Hepatic stellate cell (primary cell): ENCODE measurements at regions not wholly inside any gene's neighbourhood (a gene's known extent, or its start where the extent isn't known, plus 50 kb on each side); places are given as distances from the start of the nearest gene placed in this dataset.

Source experiments
- DNase-seq: peaks from one replicate; pipeline ENCODE4 v3.0.0; 2011; ENCODE audit warnings: low spot score

DNA sequence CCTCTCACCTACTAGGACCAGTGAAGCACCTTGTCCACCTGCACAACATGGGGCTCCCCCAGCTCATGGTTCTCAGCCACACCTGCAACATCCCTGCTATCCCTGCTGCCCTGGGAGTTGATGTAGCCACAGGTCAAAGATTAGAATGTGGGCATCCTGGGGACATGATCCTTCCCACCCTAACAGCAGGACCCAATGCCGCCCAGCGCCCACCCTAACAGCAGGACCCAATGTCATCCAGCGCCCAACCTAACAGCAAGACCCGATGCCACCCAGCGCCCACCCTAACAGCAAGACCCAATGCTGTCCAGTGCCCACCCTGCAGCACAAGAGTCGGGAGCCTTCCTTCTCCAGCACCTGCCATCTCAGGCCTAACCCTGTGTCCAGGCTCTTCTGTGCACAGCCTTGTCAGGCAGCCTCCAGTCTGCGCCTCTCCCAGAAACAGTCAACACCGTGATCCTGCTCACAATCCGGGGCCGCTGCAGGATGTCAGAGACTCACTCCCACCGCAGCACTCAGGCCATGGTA, 237.3 kb upstream of the SALL3 start:
- DNase-seq: no peak

DNA sequence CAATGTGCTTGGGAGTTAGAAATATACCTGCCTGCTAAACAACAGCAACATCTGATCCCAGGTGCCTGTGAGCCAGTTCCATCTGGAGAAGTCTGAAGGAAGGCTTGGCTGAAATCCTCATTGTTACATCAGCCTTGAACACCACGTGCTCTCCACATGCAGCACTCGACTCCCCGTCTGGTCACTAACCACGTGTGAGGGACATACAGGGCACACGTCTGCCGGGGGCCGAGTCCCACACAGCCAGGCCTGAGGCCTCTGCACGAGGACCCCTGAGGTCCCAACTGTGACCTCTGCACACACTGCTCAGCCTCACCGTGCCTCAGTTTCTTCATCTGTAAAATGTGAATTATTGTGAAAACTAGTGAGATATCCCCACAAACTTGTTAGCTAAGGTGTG, 236.5 kb upstream of the SALL3 start:
- no peak for DNase-seq

DNA sequence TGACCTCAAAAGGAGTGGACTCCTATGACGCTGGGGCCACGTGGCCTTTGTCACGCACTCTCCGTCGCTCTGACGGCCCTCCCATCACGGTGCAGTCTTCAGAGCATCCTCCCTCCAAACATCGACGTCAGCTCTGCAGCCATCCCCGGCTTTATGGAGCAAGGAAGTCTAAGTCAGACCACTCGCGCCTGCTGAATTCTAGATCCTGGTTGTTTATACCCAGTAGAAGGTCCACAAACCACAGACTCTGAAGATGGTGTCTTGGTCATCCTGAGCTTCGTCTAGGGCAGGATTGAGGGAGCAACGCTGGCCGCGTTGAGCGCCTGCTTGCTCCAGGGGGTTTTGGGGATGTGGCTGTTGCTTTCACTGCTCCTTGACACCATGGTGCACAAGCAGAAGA, 228.0 kb upstream of the SALL3 start:
- no peak for DNase-seq

DNA sequence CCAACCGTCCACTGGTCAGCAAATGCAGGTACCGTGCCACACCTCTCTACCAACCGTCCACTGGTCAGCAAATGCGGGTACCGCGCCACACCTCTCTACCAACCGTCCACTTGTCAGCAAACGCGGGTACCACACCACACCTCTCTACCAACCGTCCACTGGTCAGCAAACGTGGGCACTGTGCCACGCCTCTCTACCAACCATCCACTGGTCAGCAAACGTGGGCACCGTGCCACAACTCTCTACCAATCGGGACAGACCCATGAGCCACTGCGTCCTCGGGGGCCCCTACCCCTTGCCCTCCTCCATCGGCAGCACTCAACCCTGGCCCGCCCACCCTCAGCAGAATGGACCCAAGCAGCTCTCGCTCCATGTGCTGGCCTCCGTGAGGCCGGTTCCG, 226.4 kb upstream of the SALL3 start:
- no peak for DNase-seq

DNA sequence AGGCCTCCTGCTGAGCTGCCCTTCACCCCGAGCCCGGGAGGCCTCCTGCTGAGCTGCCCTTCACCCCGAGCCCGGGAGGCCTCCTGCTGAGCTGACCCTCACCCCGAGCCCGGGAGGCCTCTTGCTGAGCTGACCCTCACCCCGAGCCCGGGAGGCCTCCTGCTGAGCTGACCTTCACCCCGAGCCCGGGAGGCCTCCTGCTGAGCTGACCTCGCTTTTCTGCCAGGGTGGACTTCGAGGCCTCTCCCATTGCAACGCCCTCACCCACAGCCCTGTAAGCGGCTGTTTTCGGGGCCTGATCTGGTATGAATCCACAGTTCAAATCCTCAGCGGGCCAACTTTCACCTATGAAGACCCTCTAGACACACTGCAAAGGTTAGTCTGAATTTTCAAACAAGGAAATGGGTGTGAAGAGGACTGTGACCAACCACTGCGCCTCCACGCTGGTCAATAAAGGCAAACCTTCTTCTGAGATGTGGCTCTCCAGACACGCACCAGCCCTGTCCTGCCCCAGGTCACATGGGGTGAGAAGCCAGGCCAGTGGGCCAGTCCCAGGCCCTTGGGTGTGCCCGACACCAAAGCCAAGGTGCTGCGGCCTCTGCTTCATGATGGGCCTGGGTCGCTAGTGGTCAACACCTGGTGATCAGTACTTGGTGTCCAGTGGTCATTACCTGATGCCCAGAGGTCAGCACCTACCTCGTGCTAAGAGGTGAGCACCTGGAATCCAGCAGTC, 225.1 kb upstream of the SALL3 start:
- no peak for DNase-seq

DNA sequence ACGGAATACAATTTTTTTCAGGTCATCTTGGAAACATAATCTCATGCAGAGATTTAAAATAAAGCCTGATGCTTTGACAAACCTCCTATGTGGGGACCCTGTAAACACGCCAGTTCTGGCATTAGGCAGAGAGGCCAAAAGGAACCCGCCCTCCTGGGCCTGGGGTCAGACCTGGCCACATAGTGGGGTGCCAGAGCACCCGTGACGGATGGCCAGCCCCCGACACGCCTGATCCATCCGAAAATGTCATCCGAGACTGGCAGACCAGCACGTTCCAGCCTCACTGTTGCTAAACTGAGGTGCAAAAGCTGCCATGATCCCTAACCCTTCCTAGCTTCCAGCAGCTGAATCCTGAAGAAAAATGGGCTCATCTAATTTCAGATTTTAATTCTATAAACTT, 222.6 kb upstream of the SALL3 start:
- no peak for DNase-seq

DNA sequence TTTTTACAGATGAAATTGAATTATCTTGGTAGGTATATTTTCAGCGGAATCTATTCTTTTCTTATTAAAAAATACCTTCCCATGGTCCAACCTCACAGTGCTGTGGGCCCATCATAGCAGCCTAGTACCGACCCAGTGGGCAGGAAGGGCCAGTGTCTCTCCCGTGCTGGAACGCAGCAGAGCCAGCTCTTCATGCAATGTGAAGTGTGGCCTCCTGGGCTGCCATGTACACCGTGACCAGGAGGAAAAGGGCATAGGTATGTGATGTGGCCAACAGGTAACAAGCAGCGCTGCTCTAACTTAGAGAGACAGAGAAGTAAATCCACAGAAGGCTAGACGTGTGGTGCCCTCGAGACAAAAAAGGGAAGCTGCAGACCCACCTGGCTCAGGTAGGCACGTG, 221.1 kb upstream of the SALL3 start:
- no peak for DNase-seq

DNA sequence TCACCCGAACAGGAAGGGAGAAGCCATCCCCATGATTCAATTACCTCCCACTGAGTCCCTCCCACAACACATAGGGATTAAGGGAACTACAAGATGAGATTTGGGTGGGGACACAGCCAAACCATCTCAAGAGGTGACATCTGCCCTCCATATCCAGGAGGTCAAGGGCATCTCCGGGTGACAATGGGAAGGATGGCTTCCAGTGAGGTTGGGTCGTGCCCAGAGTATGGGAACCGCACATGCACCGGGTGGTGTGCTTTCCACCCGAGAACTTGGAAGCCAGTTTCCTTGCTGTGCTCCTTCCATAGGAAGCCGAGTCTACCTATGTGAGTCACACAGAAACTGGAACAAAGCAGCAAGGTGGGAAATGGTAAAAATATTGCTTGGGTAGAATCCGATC, 216.9 kb upstream of the SALL3 start:
- DNase-seq: no peak

DNA sequence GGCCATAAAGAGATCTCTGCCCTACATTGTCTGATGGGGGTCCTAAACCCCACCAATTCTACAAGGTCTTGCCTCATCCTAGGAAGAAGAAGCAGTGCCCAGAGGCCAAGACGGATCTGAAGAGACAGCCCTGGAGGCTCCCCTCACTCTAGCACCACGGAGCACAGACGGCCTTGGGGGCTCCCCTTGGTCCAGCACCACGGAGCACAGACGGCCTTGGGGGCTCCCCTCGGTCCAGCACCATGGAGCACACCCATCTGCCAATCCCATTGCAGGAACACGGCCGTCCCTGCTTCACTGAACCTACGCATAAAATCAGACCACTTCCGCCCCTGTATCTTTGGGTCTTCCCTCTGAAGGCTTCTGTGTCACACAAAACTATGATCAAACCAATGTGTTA, 215.1 kb upstream of the SALL3 start:
- DNase-seq: no peak

DNA sequence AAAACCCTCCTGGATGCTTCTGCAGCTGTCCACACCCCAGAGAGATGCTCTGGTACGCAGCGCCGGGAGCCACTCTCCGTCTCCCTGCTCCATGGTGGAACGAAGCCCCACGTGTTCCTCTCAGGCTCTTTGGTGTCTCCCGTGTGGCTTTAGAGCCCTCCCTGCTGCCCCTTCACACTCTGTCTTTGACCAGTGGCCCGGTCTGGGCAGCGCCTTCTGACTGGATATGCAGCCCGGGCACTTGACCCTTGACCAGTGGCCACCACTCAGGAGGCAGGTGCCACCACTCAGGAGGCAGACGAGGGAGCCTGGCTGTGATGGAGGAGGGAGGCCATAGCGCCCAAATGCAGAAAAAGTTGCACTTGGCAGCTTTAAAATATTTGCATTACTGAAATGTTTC, 214.5 kb upstream of the SALL3 start:
- DNase-seq: no peak

DNA sequence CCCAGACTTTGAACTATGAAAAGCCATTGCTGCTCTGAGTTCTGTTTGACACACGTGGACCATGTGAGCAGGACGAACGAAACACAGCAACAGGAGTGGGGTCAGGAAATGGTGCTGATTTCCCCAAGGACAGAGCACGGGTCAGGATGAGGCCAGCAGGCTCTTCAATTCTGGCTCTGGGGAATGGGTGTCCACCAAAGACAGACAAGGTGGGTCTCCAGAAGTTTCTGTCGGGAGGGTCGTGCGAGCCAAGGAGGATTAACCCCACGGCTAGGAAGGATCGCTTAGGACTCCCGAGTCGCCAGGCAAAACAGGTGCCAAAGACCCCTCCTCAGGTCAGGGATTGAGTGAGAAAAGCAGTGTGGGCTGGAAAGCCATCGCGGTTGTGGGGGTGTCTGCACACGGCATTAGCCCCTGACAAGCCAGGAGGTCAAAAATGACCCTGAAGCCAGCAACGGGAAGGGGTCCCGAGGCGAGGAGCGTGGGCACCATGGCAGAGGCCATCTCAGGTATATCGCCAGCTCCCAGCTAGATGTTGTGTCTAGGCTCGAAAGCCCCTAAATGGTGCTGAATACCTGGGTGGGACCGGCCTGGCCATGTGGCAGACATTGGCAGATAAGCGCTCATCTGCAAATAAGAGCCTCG, 213.9 kb upstream of the SALL3 start:
- DNase-seq: no peak

DNA sequence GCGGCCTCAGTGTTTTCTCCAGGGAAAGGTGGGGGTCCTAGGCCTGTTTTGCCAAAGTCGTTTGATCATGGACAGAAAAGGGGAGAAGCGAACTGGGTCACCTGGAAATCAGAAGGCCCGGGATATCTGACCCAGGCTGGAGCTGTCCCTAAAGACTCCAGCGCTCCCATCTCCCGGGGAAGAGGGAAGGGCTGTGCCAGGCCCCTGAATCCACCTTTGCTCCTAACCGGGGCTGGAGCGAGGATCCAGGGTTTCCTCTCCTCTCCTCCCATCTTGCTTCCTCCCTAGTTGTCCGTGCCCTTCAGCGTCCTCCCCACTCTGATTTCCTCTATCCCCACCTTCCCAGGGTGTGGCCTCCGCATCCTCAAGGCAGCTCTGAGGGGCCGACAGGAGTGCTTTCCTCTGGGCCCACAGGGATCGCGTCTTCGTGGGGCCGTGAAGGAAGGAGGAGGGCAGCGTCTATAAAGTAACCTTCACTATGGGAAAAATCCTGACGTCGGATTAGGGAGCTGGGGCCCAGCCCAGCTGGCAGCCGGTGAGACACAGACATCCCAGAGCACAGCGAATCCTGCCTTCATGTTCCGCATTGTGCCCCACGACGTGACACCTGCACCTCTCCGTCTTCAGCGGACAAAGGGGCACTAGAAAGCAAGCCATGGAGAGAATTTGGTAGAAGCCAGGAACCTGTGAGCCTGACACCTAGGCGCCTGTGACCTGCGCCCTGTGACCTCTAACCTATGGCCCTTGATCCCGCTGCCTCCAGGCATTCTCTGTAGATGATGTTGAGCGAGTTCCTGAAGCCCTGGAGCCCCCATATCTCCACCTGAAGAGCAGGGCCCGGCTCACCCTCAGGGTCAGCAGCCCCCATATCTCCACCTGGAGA, 212.7 kb upstream of the SALL3 start:
- no peak for DNase-seq

DNA sequence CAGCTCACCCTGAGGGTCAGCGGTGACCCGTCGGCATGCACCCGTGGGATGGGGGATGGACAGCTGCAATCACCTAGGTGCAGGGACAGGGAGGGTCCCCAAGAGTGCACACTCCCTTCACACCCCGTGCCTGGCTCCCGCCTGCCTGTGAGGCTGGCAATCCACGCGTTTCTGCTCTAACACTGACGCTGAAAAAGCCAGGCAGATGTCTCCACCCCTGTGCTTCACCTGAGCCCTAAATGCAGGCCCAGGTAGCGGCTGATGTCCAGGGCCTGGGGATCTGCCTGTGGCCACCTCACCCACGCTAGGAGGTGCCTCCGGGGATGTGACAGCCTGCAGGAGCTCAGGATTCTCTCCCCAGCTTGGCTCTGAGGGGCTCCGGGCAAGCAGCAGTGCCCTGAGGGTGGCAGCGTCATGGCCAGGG, 212.0 kb upstream of the SALL3 start:
- DNase-seq: no peak

DNA sequence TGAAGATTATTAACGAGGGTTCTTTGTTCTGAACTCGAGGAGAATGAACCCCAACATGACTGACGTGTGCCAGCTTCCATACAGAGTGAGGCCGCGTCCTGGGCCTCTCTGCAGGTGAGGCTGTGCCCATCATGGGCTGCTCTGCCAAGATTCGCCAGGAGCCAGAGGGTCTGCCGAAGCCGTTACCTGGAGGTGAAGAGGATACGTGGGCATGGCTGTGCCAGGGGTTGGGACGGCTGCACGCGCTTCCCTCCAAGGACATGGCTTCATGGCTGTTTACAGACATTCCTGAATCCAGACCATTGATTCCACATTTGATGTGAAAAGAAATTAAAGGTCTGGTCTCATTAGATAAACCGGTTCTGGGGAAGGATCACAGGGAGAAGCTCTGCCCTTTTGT, 211.4 kb upstream of the SALL3 start:
- no peak for DNase-seq

DNA sequence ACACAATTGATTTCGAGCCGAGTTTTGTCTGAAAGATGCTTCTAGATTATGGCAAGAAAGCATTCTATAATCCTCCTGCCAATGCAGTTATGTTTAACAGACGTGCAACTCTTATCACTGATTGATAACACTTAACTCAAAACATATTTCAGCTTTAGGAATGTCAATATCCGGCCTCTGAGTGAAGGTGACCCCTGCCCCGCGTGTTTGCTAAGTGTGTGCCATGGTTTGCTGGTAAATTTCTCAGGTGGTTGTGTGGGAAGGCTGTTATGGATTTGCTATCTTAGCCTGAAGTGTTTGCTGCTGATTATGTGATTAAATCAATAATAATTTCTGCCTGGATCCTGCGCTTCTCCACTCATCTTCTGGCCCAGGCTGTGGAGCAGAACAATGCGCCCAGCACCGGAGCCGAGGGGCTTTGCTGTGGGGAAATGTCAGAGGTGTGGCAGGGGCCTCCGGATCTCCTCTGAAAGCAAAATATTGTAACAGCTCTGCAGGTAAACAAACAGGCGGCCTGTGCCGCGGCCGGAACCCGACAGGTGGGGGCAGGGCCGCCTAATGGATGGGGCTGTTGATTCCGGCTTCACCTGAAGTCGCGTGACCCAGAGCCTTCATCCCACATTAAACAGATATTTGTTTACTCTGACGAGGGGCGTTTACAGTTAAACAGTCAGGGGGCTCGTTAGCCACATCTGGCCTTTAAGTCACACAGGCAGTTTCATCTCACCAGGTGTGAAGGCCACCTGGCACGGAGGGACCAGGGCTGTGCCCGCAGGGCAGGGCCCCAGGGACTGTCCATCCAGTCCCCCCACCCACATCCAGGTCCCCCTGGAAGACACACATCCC, 210.7 kb upstream of the SALL3 start:
- no peak for DNase-seq

DNA sequence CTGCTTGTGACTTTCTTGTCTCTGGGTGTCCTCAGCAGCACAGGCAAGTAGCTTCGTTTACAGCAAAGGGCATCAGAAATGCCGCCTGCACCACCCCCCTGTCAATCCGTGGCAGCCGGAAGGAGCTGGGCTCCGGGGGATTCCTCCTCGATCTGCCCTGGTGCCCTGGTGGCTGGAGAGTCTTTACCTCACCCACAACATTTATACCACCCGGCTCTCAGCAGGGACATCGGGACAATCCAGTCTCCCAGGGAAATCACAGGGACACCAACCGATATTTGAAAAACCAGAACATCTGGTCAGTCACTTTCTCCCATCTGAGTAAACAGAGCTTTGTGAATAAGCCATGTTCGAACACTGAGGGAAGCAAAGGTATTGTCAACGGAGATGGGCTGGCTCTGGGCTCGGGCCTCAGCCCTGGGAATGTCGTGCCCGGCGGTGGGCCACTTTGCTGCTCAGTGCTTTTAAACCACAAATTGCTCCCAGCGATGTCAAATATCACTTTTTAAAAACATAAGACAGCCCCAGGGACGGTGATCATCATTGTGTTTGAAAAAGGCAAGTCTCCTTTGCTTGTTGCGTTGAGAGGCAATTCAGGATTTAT, 210.0 kb upstream of the SALL3 start:
- DNase-seq: no peak

DNA sequence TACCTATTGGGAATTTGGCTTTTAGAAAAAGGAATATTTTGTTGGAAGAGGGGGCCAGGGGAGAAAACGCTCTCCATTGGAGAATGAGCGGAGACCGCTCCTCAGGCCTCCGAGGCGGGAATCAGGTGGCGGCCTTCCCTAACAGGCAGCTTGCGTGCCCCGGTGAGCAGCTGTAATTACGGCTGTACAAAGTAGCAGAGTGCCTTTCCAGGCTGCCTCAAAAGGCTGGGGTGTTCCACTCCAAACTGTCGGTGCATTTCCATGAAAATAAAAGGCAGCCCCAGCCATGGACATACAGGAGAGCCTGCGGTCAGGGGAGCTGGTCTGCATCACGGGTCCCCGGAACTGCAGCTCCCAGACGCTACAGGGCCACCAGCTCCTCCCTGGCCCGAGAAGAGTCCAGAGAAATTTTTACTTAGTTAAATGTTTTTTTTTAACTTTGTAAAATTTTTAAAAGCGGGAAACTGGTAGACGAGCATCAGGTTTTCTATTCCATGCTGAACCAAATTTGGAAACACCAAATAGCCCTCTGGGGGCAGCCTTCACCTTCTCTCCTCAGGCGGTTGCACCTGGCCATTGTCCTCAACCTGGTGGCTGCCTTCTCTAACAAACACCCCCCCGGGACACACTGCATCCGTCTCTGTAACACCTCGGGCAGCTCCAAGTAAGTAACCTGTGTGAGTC, 209.3 kb upstream of the SALL3 start:
- DNase-seq: no peak

DNA sequence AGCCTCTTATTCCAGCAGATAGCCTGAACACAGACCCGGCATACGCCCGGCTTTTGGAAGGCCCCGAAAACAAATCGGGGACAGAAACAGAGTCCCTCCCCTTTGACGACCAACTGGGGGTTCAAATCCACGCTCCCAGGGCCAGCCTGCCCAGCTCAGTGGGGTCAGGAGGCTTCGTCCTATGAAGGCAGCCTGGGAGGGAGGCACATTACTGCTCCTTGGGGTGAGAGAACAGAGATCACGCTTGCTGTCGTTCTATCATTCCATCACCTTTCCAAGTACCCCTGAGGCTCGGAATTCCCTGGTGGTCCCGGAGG, 208.8 kb upstream of the SALL3 start:
- no peak for DNase-seq

DNA sequence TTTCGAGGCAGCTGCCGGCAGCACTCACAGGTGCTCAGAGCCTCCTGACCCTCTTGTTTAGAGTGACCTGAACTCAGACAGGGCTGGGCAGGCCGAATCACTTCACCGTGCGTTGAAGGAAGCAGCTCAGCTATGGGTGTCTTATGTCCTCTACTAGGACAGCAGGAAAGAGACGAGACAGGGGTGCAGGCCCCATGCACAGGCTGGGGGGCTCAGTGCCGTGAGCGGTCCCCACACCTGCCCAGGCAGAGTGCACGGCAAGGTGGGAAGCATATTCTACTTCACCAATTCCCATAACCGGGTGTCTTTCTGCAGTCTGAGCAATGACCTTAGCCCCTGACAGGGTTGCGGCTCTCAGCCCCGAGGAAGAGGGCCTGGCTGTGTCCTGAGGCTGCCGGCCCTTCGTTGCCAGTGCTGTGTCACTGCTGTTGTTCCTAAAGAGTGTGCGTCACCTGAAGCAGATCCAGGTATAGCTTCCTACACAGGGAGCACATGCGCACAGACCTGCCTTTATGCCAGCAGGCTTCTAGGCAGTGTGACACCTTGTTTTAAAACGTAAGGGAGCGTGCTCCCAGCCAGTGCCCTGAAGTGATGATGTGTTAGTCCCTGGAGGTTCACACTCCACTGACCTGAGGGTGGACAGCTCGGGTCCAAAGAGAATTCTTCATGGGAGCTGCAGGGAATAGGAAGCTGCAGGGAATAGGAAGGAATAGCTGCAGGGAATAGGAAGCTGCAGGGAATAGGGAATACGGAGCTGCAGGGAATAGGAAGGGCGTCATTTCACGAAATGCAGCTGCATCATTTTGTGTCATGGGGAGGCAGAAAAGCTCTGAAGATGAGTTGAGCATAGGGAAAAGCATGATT, 207.9 kb upstream of the SALL3 start:
- no peak for DNase-seq
